Hepatocyte (in vitro differentiated cells): ENCODE measurements at regions not wholly inside any gene's neighbourhood (a gene's known extent, or its start where the extent isn't known, plus 50 kb on each side); places are given as distances from the start of the nearest gene placed in this dataset.

Experiments used
- DNase-seq: peaks from one replicate; pipeline ENCODE4 v3.0.0-alpha.2; 2016; ENCODE audit warnings: low spot score
- H2AFZ ChIP-seq: fragments of 200-600 bp; sonication (generic); 2 replicates; pipeline ENCODE4 v1.6.0; 2016; ENCODE audit warnings: antibody characterized with exemption, mild to moderate bottlenecking
- H3K27ac ChIP-seq: fragments of 200-600 bp; sonication (generic); 2 replicates; pipeline ENCODE4 v1.5.1; 2016; ENCODE audit warnings: mild to moderate bottlenecking
- H3K27me3 ChIP-seq: fragments of 200-600 bp; sonication (generic); 2 replicates; pipeline ENCODE4 v1.6.1; 2016
- H3K36me3 ChIP-seq: fragments of 200-600 bp; sonication (generic); replicated peaks from 2 replicates; pipeline ENCODE4 v1.5.1; 2016; ENCODE audit warnings: low read depth; ENCODE audit not compliant: insufficient read depth
- H3K4me1 ChIP-seq: fragments of 200-600 bp; sonication (generic); 2 replicates; pipeline ENCODE4 v1.5.1; 2016; ENCODE audit warnings: mild to moderate bottlenecking, moderate library complexity; ENCODE audit not compliant: insufficient read depth
- H3K4me2 ChIP-seq: fragments of 200-600 bp; sonication (generic); 2 replicates; pipeline ENCODE4 v1.6.0; 2016
- H3K4me3 ChIP-seq: fragments of 200-600 bp; sonication (generic); 2 replicates; pipeline ENCODE4 v1.5.1; 2016; ENCODE audit warnings: mild to moderate bottlenecking
- H3K79me2 ChIP-seq: fragments of 200-600 bp; sonication (generic); 2 replicates; pipeline ENCODE4 v1.6.0; 2017; ENCODE audit warnings: mild to moderate bottlenecking
- H3K9me2 ChIP-seq: fragments of 200-600 bp; sonication (generic); replicated peaks from 2 replicates; pipeline ENCODE4 v1.6.0; 2017; ENCODE audit warnings: mild to moderate bottlenecking; ENCODE audit not compliant: insufficient read depth
- H3K9me3 ChIP-seq: fragments of 200-600 bp; sonication (generic); 2 replicates; pipeline ENCODE4 v1.5.1; 2016; ENCODE audit warnings: low read depth, mild to moderate bottlenecking
- H4K20me1 ChIP-seq: fragments of 200-600 bp; sonication (generic); 2 replicates; pipeline ENCODE4 v1.6.0; 2016; ENCODE audit warnings: mild to moderate bottlenecking; ENCODE audit not compliant: insufficient read depth, poor library complexity, severe bottlenecking
- CTCF ChIP-seq: fragments of 200-600 bp; sonication (generic); IDR thresholded peaks from 2 replicates; pipeline ENCODE4 v1.5.1; 2016; ENCODE audit warnings: antibody characterized with exemption, mild to moderate bottlenecking; ENCODE audit not compliant: poor library complexity
- EZH2 ChIP-seq: fragments of 200-600 bp; sonication (generic); IDR thresholded peaks from 2 replicates; pipeline ENCODE4 v1.6.1; 2016; ENCODE audit warnings: antibody characterized with exemption, mild to moderate bottlenecking, borderline replicate concordance
- EZH2phosphoT487 ChIP-seq: fragments of 200-600 bp; sonication (generic); IDR thresholded peaks from one replicate; pipeline ENCODE4 v1.6.1; 2018; ENCODE audit warnings: antibody characterized with exemption, mild to moderate bottlenecking, low read depth, moderate library complexity; ENCODE audit not compliant: unreplicated experiment, severe bottlenecking
- WGBS: methylation state at CpG from one replicate; pipeline ENCODE4 v1.1.6; 2016; ENCODE audit warnings: low lambda C conversion rate; ENCODE audit errors: missing lambda C conversion rate; 5-methylcytosine and 5-hydroxymethylcytosine counted together

GRCh38 chr6:55957961-55958422 is 82.6 kb upstream of the BMP5 start:
- Histone ChIP-seq H3K27ac (peak overlapping the region; percentile 5), H3K27me3 (no peaks in the 10 kb centered on the region), H2AFZ (no peak overlapping the region), H3K4me2 (peak overlapping the region; percentile 3), H3K79me2 (no peaks in the 10 kb centered on the region), H3K4me1 (peaks cover 4% of the 10 kb centered on the region), H3K9me3 (no peaks in the 10 kb centered on the region), H3K4me3 (no peak overlapping the region), H3K36me3 (no peaks in the 10 kb centered on the region), H3K9me2 (no peaks in the 10 kb centered on the region), H4K20me1 (no peaks in the 10 kb centered on the region)
- DNase-seq, result no peak
- TF ChIP-seq EZH2phosphoT487, result no peak
- no peak for TF ChIP-seq EZH2
- no peak for TF ChIP-seq CTCF
- WGBS, result 63% methylated on average over 2 of the region's 2 CpGs

GRCh38 chr6:55955684-55956083 is 80.3 kb upstream of the BMP5 start:
- H3K36me3 ChIP-seq, result no peaks in the 10 kb centered on the region
- H3K9me2 ChIP-seq, result no peaks in the 10 kb centered on the region
- no peaks in the 10 kb centered on the region for H4K20me1 ChIP-seq
- TF ChIP-seq EZH2 (no peak), CTCF (no peak), EZH2phosphoT487 (no peak)
- no peaks in the 10 kb centered on the region for H3K79me2 ChIP-seq
- no peak overlapping the region for H3K4me2 ChIP-seq
- H3K27me3 ChIP-seq, result no peaks in the 10 kb centered on the region
- no peak for DNase-seq
- no peak overlapping the region for H3K4me3 ChIP-seq
- H3K27ac ChIP-seq, result no peak overlapping the region
- peaks cover 4% of the 10 kb centered on the region for H3K4me1 ChIP-seq
- H2AFZ ChIP-seq, result no peak overlapping the region
- 41% methylated on average over 1 of the region's 1 CpG for WGBS
- H3K9me3 ChIP-seq, result no peaks in the 10 kb centered on the region

- Histone ChIP-seq H2AFZ (no peak overlapping the region), H3K4me3 (no peak overlapping the region), H3K79me2 (no peaks in the 10 kb centered on the region), H3K9me2 (no peaks in the 10 kb centered on the region), H3K4me2 (no peak overlapping the region), H3K9me3 (no peaks in the 10 kb centered on the region), H3K27ac (no peak overlapping the region), H3K4me1 (peaks cover 4% of the 10 kb centered on the region), H3K36me3 (no peaks in the 10 kb centered on the region), H4K20me1 (no peaks in the 10 kb centered on the region), H3K27me3 (no peaks in the 10 kb centered on the region)
- TF ChIP-seq EZH2 (no peak), EZH2phosphoT487 (no peak), CTCF (no peak)
- no peak for DNase-seq
Observed at GRCh38 chr6:55954436-55954835, 79.0 kb upstream of the BMP5 start.

- H3K4me1 ChIP-seq, result peaks cover under 1% of the 10 kb centered on the region
- no peak overlapping the region for H3K4me3 ChIP-seq
- 55% methylated on average over 7 of the region's 7 CpGs for WGBS
- peak; percentile 61 for TF ChIP-seq CTCF
- no peak for TF ChIP-seq EZH2phosphoT487
- TF ChIP-seq EZH2, result no peak
- H3K36me3 ChIP-seq, result no peaks in the 10 kb centered on the region
- no peaks in the 10 kb centered on the region for H3K9me3 ChIP-seq
- H2AFZ ChIP-seq, result no peak overlapping the region
- H3K9me2 ChIP-seq, result no peaks in the 10 kb centered on the region
- no peaks in the 10 kb centered on the region for H3K27me3 ChIP-seq
- H4K20me1 ChIP-seq, result no peaks in the 10 kb centered on the region
- H3K4me2 ChIP-seq, result peak overlapping the region; percentile 26
- peak; percentile 22 for DNase-seq
- no peak overlapping the region for H3K27ac ChIP-seq
- H3K79me2 ChIP-seq, result no peaks in the 10 kb centered on the region
Observed at GRCh38 chr6:55953335-55953734, 77.9 kb upstream of the BMP5 start.
